ENCODE measurements at regions not wholly inside any gene's neighbourhood (a gene's known extent, or its start where the extent isn't known, plus 50 kb on each side); places are given as distances from the start of the nearest gene placed in this dataset.

DNA sequence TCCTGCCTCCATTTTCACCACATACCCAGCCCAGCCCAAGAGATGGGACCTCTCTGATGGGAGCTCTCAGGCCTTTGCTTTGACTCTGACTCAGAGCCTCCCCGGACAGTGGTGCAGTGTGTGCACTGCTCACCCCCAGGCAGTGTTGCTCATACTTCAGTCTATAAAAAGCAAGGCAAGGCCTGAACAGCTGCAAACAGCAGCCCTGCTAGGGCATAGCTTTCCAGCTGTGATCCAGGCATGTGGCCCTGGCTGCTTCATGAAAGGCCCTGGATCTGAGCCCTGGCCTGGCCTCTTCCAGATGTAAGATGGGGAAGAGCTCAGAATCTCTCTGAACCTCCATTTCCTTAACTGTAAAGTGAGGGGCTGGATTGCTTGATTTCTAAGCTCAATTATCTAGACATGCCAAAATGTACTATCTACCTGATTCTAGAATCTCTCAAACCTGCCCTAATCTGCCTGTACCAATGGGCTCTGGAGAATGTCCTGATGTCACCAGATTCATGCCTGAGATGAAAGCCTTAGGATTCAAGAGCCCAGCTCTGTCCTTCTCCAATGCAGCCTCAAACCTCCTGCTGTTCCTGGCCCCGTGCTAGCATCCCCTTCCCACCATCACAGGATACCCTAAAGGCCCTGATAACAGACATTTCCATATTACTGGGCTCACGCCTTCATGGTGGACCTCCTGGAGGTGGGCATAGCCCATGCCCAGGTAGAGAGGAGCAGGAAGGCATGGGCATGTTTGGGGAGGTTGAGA is 206.9 kb downstream of the ARL4C start:
- no peak overlapping the region for H3K27ac Mint-ChIP-seq
- no peaks in the 10 kb centered on the region for H3F3A ChIP-seq (replicated peaks; ENCODE audit: low read depth)
- H3K4me3 ChIP-seq = no peak overlapping the region
- H3K4me2 ChIP-seq = no peak overlapping the region
- no peak overlapping the region for H2AFZ ChIP-seq
- H3K36me3 Mint-ChIP-seq (ENCODE audit: low read depth) = no peaks in the 10 kb centered on the region
- no peaks in the 10 kb centered on the region for H3K27me3 ChIP-seq (ENCODE audit: insufficient read depth)
- peaks cover 3% of the 10 kb centered on the region for H3K27me3 Mint-ChIP-seq (ENCODE audit: insufficient read depth, low read depth, poor library complexity)
- DNase-seq (ENCODE audit: low spot score) (no peak), ATAC-seq (no peak)
- H3K4me1 ChIP-seq (ENCODE audit: insufficient read depth) = no peaks in the 10 kb centered on the region
- TF ChIP-seq, protein P1, sequence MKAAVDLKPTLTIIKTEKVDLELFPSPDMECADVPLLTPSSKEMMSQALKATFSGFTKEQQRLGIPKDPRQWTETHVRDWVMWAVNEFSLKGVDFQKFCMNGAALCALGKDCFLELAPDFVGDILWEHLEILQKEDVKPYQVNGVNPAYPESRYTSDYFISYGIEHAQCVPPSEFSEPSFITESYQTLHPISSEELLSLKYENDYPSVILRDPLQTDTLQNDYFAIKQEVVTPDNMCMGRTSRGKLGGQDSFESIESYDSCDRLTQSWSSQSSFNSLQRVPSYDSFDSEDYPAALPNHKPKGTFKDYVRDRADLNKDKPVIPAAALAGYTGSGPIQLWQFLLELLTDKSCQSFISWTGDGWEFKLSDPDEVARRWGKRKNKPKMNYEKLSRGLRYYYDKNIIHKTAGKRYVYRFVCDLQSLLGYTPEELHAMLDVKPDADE (IDR thresholded peaks at IDR 0.05) = no peak
- no peak for TF ChIP-seq ZNF114 (CRISPR knock-in tag; IDR thresholded peaks at IDR 0.05)
- TF ChIP-seq EZH2phosphoT487 (IDR thresholded peaks at IDR 0.05; ENCODE audit: unreplicated experiment) = no peak
- TF ChIP-seq, protein P2, sequence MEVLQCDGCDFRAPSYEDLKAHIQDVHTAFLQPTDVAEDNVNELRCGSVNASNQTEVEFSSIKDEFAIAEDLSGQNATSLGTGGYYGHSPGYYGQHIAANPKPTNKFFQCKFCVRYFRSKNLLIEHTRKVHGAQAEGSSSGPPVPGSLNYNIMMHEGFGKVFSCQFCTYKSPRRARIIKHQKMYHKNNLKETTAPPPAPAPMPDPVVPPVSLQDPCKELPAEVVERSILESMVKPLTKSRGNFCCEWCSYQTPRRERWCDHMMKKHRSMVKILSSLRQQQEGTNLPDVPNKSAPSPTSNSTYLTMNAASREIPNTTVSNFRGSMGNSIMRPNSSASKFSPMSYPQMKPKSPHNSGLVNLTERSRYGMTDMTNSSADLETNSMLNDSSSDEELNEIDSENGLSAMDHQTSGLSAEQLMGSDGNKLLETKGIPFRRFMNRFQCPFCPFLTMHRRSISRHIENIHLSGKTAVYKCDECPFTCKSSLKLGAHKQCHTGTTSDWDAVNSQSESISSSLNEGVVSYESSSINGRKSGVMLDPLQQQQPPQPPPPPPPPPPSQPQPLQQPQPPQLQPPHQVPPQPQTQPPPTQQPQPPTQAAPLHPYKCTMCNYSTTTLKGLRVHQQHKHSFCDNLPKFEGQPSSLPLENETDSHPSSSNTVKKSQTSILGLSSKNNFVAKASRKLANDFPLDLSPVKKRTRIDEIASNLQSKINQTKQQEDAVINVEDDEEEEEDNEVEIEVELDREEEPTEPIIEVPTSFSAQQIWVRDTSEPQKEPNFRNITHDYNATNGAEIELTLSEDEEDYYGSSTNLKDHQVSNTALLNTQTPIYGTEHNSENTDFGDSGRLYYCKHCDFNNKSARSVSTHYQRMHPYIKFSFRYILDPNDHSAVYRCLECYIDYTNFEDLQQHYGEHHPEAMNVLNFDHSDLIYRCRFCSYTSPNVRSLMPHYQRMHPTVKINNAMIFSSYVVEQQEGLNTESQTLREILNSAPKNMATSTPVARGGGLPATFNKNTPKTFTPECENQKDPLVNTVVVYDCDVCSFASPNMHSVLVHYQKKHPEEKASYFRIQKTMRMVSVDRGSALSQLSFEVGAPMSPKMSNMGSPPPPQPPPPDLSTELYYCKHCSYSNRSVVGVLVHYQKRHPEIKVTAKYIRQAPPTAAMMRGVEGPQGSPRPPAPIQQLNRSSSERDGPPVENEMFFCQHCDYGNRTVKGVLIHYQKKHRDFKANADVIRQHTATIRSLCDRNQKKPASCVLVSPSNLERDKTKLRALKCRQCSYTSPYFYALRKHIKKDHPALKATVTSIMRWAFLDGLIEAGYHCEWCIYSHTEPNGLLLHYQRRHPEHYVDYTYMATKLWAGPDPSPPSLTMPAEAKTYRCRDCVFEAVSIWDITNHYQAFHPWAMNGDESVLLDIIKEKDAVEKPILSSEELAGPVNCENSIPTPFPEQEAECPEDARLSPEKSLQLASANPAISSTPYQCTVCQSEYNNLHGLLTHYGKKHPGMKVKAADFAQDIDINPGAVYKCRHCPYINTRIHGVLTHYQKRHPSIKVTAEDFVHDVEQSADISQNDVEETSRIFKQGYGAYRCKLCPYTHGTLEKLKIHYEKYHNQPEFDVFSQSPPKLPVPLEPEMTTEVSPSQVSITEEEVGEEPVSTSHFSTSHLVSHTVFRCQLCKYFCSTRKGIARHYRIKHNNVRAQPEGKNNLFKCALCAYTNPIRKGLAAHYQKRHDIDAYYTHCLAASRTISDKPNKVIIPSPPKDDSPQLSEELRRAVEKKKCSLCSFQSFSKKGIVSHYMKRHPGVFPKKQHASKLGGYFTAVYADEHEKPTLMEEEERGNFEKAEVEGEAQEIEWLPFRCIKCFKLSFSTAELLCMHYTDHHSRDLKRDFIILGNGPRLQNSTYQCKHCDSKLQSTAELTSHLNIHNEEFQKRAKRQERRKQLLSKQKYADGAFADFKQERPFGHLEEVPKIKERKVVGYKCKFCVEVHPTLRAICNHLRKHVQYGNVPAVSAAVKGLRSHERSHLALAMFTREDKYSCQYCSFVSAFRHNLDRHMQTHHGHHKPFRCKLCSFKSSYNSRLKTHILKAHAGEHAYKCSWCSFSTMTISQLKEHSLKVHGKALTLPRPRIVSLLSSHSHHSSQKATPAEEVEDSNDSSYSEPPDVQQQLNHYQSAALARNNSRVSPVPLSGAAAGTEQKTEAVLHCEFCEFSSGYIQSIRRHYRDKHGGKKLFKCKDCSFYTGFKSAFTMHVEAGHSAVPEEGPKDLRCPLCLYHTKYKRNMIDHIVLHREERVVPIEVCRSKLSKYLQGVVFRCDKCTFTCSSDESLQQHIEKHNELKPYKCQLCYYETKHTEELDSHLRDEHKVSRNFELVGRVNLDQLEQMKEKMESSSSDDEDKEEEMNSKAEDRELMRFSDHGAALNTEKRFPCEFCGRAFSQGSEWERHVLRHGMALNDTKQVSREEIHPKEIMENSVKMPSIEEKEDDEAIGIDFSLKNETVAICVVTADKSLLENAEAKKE (CRISPR knock-in tag; IDR thresholded peaks at IDR 0.05) = no peak
- TF ChIP-seq, protein P3, sequence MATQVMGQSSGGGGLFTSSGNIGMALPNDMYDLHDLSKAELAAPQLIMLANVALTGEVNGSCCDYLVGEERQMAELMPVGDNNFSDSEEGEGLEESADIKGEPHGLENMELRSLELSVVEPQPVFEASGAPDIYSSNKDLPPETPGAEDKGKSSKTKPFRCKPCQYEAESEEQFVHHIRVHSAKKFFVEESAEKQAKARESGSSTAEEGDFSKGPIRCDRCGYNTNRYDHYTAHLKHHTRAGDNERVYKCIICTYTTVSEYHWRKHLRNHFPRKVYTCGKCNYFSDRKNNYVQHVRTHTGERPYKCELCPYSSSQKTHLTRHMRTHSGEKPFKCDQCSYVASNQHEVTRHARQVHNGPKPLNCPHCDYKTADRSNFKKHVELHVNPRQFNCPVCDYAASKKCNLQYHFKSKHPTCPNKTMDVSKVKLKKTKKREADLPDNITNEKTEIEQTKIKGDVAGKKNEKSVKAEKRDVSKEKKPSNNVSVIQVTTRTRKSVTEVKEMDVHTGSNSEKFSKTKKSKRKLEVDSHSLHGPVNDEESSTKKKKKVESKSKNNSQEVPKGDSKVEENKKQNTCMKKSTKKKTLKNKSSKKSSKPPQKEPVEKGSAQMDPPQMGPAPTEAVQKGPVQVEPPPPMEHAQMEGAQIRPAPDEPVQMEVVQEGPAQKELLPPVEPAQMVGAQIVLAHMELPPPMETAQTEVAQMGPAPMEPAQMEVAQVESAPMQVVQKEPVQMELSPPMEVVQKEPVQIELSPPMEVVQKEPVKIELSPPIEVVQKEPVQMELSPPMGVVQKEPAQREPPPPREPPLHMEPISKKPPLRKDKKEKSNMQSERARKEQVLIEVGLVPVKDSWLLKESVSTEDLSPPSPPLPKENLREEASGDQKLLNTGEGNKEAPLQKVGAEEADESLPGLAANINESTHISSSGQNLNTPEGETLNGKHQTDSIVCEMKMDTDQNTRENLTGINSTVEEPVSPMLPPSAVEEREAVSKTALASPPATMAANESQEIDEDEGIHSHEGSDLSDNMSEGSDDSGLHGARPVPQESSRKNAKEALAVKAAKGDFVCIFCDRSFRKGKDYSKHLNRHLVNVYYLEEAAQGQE (IDR thresholded peaks at IDR 0.05; ENCODE audit: unreplicated experiment) = no peak
- TF ChIP-seq POLR2AphosphoS5 (IDR thresholded peaks at IDR 0.05; ENCODE audit: low read depth) = no peak
- TF ChIP-seq NANOG (IDR thresholded peaks at IDR 0.05; ENCODE audit: borderline replicate concordance) = no peak
- no peak for TF ChIP-seq JUNB (IDR thresholded peaks at IDR 0.05; ENCODE audit: unreplicated experiment)
- no peak for TF ChIP-seq CREB1 (CRISPR knock-in tag; IDR thresholded peaks at IDR 0.05; ENCODE audit: low read depth)
- no peak for TF ChIP-seq EZH2 (IDR thresholded peaks at IDR 0.05; ENCODE audit: low read depth, unreplicated experiment)
- TF ChIP-seq STAT1 (IDR thresholded peaks at IDR 0.05; ENCODE audit: unreplicated experiment) = no peak
- no peak for TF ChIP-seq ZNF331 (CRISPR knock-in tag; IDR thresholded peaks at IDR 0.05; ENCODE audit: low read depth)
- TF ChIP-seq, protein P4, sequence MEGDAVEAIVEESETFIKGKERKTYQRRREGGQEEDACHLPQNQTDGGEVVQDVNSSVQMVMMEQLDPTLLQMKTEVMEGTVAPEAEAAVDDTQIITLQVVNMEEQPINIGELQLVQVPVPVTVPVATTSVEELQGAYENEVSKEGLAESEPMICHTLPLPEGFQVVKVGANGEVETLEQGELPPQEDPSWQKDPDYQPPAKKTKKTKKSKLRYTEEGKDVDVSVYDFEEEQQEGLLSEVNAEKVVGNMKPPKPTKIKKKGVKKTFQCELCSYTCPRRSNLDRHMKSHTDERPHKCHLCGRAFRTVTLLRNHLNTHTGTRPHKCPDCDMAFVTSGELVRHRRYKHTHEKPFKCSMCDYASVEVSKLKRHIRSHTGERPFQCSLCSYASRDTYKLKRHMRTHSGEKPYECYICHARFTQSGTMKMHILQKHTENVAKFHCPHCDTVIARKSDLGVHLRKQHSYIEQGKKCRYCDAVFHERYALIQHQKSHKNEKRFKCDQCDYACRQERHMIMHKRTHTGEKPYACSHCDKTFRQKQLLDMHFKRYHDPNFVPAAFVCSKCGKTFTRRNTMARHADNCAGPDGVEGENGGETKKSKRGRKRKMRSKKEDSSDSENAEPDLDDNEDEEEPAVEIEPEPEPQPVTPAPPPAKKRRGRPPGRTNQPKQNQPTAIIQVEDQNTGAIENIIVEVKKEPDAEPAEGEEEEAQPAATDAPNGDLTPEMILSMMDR (conservative IDR thresholded peaks at IDR 0.05; ENCODE audit: low read depth in 2 of 2) = no peak
- no peaks in the 10 kb centered on the region for H3K36me3 ChIP-seq (ENCODE audit: insufficient read depth)
- no peaks in the 10 kb centered on the region for H3K79me2 ChIP-seq (replicated peaks; ENCODE audit: insufficient read depth)
- no peak overlapping the region for H3K27ac ChIP-seq (ENCODE audit: low read depth)
- no peak overlapping the region for H3K4me3 Mint-ChIP-seq
- H3K9me2 ChIP-seq (ENCODE audit: insufficient read depth) = no peaks in the 10 kb centered on the region
- H3K9me3 Mint-ChIP-seq = no peaks in the 10 kb centered on the region
- peaks cover 4% of the 10 kb centered on the region; the same call in 1 of the 3 replicates for H3K4me1 Mint-ChIP-seq
- H4K20me1 ChIP-seq (replicated peaks; ENCODE audit: insufficient read depth) = no peaks in the 10 kb centered on the region
